NK-92 (cell line): ENCODE measurements at regions not wholly inside any gene's neighbourhood (a gene's known extent, or its start where the extent isn't known, plus 50 kb on each side); places are given as distances from the start of the nearest gene placed in this dataset.

Experiments
- DNase-seq: peaks from one replicate; lab custom pipeline; 2025; ENCODE audit not compliant: unreplicated experiment; lab: John Stamatoyannopoulos, UW

DNA sequence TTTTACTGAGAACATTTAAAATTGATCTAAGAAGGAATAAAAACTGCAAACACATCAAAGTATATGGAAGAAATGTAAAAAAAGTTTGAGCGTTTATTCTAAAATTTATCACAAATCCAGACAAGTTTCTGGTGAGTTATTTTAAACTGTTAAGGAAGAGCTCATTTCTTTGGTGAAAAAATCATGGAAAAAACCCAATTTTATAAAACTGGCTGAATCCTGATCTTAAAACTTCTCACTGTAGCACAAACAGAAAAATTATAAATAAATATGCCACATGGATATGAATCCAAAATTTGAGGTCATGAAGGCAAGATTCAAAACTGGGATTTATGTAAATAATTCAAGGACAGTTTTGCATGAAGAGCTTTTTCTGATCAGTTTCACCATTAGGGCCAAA lies 205.1 kb upstream of the RGMA start:
- no peak for DNase-seq

DNA sequence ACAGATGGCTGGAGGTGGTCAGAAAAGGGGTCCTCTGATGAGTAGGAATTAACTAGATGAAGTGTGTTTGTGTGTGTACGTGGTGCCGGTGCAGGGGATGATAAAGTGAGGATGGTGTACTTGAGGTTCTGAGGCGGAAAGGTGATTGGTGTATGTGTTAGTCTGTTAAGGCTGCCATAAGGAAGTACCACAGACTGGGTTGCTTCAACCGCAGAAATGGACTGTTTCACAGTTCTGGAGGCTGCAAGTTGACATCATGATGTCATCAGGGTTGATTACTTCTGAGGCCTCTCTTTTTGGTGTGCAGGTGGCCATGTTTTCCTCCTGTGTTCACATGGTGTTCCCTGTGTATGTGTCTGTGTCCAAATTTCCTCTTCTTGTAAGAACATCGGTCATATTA lies 202.4 kb upstream of the RGMA start:
- DNase-seq, result no peak

DNA sequence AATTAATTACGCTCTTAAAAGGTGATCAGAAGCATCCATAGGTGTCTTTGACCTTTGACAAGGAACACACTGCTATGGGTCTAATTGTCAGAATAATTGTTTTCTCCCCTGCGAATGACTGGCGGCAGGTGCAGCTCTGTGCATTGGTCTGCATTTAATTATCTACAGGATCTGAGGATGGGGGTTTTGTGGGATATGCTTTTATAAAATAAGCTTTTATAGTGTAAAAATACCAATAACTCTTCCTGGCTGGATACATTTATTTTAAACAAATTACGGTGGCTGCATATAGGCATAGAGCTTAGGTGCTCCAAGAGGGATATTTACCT lies 201.6 kb upstream of the RGMA start:
- no peak for DNase-seq

DNA sequence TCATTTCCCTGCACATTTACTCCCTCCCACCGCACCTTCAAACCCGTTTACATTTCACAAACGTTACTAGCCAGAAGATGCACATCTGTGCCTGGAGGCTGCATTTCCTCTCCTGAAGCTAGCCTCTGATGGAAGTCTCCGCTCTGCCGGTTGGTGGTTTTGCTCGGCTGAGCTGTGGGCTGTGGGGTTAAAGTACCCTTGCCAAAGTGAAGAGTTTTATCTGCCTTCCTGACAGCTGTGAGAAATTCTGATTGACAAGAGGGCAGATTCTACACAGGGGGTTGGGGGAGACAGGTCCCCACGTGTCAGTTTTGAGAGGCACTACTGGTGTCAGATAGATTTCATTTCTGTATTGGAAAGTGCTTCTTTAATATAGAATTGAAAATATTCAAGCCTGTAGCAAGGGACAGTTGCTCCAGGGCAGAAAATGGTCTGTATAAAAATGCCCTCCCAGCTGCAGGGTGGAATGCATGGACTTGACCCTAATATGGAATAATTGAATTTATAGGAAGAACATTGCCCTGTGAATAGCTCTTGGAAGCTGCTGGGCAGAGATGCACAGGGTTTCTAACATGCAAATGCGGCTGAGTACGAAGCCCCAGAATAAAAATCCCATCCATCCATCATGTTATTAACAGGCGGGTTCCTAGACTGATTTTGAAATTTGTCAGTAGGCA lies 201.1 kb upstream of the RGMA start:
- DNase-seq, result no peak

- DNase-seq, result no peak
These were observed 199.8 kb upstream of the RGMA start for GRCh38 chr15:93288728-93289294.

- DNase-seq, result no peak
These were observed 197.4 kb upstream of the RGMA start for GRCh38 chr15:93286446-93286845.

DNA sequence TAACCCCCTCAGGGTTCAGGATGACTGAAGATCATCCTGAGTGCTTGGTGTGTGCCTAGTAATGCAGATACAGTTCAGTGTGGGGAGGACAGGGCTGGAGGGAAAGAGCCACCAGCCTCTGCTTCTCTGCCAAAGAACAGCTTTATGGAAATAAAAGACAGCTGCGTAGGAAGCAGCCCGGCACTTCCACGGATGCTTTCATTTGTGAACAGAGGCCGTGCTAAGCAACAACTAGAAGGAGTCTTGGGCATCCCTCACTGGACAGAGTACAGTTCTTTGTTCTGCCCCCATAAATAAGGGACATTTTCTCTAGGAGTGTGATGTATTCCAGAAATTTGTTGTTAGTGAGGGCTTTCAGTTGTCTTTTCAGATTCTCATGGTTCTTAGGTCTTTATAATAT lies 194.8 kb upstream of the RGMA start:
- DNase-seq, result no peak

- no peak for DNase-seq
These were observed 193.8 kb upstream of the RGMA start for GRCh38 chr15:93282808-93283207.

- no peak for DNase-seq
These were observed 189.8 kb upstream of the RGMA start for GRCh38 chr15:93278783-93279182.

DNA sequence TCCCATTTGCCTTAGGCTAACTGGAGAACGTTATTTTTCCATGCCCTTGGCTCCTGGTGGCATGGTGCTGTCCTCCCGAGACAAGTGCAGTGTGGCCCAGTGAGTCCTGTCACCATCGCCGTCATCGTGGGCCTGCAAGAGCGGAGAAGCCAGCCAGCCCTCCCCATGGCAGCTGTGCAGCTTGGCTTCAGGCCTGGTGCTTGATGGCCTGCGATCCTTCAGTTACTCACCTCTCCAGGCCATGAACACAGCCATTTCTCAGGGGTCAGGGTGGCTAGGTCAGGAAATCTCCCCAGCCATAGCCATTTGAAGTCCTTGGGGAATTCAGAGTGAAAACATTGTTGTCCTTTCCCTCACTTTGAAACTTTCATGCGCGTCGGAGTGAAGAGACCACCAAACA lies 189.0 kb upstream of the RGMA start:
- no peak for DNase-seq

- no peak for DNase-seq
These were observed 185.2 kb upstream of the RGMA start for GRCh38 chr15:93274257-93274656.

DNA sequence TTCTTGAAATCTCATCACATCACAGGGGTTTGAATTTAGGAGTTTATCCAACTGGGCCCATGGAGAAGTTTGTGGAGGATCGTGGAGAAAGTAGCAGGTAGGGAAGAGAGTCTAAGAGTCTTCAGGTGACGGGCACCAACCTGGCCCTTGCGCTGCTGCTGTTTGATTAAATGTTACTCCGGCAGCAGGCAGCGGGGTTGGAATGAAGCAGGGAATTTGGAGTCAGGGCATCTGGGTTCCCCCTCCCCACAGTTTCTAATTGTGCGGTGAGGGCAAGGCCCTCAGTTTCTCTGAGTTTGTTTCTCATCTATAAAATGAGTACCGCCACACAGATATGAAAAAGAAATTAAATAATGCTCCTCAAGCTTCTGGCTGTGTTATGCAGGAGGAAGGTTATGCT lies 182.9 kb upstream of the RGMA start:
- DNase-seq, result no peak

- no peak for DNase-seq
These were observed 182.0 kb upstream of the RGMA start for GRCh38 chr15:93270937-93271467.

DNA sequence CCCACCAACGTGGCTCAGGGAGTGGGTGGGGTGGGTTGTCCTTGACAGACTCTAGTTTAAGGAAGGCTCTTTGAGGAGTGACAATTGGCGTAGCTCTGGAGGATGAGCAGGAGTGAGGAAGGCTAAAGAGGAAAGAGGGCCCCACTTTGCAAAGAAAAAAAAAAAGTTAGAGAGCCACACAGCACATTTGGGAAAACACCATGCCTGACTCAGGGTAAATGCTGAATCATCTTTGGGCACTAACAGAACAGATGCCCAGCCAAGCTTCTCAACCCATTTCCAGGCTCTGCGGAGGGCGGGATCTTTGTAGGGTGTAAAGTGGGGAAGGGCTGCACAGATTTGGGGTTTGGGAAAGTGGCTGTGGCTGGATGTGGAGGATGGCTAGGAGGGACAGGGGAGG lies 179.1 kb upstream of the RGMA start:
- DNase-seq, result no peak

DNA sequence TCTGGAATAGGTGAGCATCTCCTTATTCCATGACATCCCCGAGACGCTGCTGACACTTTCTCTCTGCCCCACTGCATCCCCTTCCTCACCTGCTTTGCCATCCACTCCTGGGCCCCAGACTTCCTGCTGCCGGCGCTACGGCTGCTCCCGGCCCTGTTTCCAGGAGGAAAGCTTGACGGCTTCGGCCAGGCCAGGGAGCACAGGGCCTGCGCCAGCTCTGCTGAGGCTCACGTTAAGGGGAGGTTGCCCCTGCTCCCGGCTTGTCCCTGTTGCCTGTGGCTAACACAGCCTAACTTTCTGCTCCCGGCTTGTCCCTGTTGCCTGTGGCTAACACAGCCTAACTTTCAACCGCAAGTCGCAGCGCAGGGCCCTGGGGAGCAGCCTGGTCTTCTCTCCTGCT lies 177.3 kb upstream of the RGMA start:
- no peak for DNase-seq

GRCh38 chr15:93265111-93265556 lies 176.1 kb upstream of the RGMA start:
- DNase-seq, result no peak

DNA sequence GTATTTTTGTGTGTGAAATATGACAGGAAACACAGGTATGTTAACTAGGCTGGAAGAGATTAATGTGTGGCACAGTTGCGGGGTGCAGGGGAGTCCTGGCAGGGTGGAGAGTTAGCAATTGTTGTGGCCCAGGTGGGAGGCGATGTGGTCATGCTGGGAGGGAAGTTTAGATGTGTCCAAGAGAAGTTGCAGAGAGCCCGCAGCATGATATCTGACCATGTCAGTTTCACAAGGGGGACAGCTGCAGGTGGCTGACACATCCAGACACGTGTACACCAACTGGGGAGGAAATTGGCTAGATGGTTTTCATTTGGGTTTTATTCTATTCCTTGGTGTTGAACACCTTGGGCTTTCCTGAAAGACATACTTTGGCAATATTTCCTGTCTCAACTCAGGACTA lies 172.8 kb upstream of the RGMA start:
- DNase-seq, result no peak

GRCh38 chr15:93257920-93258319 lies 168.9 kb upstream of the RGMA start:
- DNase-seq, result no peak

- no peak for DNase-seq
These were observed 164.7 kb upstream of the RGMA start for GRCh38 chr15:93253681-93254080.

DNA sequence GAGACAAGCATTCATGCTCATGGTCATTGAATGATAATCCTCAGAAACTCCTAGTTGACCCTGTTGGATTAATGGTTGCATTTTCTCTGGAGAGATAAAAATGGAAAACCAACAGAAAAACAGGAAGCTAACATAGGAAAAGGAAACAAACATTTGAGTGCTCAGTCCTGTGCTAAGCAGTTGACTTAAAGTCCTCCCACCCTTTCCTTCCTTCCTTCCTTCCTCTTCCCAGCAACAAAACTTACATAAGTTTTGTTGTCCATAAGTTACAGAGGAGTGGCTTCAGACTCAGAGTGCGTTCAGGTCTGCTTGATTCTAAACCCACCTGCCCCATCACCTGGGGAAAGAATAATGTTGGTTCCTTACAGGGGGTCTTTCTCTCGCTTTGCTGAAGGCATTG lies 163.8 kb upstream of the RGMA start:
- DNase-seq, result no peak

DNA sequence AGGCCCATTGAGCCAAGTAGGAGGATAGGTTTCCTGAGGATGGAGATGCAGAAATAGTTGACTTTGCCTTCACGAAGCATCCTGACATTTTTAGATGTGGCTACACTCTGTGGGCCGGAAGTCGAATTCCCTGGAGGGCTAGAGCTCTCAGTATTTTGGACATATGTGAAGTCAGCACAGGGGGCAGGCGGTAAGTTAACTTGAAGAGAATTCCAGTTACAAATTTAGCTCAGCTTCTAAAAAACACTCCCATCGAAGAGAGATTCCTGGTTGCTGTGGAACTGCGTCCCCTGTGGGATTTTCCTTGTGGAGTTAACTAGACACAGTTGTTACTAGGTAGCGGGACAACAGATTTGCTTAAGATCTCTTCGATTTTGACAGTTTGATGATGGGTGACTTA lies 161.9 kb upstream of the RGMA start:
- DNase-seq, result no peak

- no peak for DNase-seq
These were observed 161.2 kb upstream of the RGMA start for GRCh38 chr15:93250209-93250608.

GRCh38 chr15:93249623-93250022 lies 160.6 kb upstream of the RGMA start:
- DNase-seq, result no peak
